ENCODE measurements at regions not wholly inside any gene's neighbourhood (a gene's known extent, or its start where the extent isn't known, plus 50 kb on each side); places are given as distances from the start of the nearest gene placed in this dataset.

DNA sequence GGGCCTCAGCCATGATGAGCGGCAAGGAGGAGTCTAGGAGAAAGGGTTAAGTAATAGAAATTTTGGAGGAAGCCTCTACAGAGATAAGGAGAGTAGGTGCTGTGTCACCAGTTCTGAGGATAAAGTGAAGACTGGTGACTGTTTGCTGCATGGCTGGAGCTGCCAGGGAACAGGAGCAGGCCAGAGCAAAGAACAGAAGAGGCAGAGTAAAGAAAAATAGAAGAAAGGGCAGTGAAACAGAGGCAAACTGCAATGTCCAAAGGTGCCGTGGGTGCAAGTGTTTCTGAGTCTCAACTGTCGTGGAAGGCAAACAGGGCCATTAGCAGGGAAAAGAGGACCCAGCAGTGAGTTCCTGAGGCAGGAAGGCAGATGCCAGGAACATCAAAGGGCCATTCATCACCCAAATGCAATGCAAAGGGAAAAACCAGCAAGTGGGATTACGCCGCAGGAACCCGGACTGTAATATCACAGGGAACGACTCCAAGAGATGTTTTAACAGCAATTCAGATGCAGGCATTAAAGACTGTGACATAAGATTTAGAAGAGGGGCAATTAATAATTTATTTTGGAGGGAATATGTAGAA lies 318.3 kb downstream of the FOXO1 start (continued):
- TF ChIP-seq, protein P1, sequence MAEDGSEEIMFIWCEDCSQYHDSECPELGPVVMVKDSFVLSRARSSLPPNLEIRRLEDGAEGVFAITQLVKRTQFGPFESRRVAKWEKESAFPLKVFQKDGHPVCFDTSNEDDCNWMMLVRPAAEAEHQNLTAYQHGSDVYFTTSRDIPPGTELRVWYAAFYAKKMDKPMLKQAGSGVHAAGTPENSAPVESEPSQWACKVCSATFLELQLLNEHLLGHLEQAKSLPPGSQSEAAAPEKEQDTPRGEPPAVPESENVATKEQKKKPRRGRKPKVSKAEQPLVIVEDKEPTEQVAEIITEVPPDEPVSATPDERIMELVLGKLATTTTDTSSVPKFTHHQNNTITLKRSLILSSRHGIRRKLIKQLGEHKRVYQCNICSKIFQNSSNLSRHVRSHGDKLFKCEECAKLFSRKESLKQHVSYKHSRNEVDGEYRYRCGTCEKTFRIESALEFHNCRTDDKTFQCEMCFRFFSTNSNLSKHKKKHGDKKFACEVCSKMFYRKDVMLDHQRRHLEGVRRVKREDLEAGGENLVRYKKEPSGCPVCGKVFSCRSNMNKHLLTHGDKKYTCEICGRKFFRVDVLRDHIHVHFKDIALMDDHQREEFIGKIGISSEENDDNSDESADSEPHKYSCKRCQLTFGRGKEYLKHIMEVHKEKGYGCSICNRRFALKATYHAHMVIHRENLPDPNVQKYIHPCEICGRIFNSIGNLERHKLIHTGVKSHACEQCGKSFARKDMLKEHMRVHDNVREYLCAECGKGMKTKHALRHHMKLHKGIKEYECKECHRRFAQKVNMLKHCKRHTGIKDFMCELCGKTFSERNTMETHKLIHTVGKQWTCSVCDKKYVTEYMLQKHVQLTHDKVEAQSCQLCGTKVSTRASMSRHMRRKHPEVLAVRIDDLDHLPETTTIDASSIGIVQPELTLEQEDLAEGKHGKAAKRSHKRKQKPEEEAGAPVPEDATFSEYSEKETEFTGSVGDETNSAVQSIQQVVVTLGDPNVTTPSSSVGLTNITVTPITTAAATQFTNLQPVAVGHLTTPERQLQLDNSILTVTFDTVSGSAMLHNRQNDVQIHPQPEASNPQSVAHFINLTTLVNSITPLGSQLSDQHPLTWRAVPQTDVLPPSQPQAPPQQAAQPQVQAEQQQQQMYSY (CRISPR knock-in tag; IDR thresholded peaks at IDR 0.05) = no peak

DNA sequence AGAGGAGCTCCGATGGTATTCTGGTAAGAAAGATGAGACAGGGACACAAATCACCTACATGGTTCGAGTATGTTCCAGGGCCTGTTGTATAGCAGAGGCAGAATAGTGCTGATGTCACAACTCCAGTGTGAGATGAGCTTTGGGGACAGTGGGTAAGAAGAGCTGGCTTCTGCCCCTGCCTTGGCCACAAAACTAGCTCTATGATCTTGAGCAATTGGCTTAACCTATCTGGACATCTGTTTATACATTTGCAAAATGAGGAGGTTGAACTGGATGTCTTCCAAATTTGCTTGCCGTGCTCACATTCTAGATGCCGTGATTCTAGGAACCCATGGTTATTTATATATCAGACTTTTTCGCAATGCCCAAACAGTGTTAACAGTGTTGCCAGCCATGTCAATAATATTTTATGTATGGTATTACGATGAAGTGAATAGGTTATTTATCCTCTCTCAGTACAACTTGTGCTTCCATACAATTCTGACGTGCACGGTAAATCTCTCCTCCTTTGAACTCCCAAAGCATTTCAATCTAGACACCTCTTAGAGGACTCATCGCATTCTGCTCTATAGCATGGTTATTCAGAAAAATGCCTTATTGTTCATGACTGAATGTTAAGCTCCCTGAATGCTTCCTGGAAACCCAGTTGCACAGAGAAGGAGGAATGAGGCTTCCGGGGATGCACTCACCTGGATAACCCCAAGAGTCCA lies 316.0 kb downstream of the FOXO1 start:
- ATAC-seq (no peak), DNase-seq (ENCODE audit: low read depth, low spot score) (no peak), FAIRE-seq (no peak)
- Histone ChIP-seq H3K4me3 (no peak overlapping the region), H3K79me2 (ENCODE audit: control insufficient read depth, insufficient read depth, low read length) (no peaks in the 10 kb centered on the region), H3K9ac (ENCODE audit: control insufficient read depth, insufficient read depth, low read length) (no peak overlapping the region), H3K4me2 (ENCODE audit: control insufficient read depth, insufficient read depth) (no peak overlapping the region), H3K9me3 (replicated peaks; ENCODE audit: control insufficient read depth, insufficient read depth, low read length) (no peaks in the 10 kb centered on the region), H3K4me1 (ENCODE audit: control insufficient read depth, insufficient read depth, low read length) (no peaks in the 10 kb centered on the region), H4K20me1 (ENCODE audit: control insufficient read depth, insufficient read depth) (no peaks in the 10 kb centered on the region), H3K27me3 (replicated peaks in 1 of 2; ENCODE audit: control insufficient read depth in 2 of 2, insufficient read depth in 2 of 2, low read length in 1 of 2) (0 out of 4 replicates have a peak, but pooled peaks cover 0 to 3% of the 10 kb centered on the region in 2 experiments), H3K27ac (ENCODE audit: control insufficient read depth, insufficient read depth) (no peak overlapping the region), H2AFZ (ENCODE audit: control insufficient read depth, low read depth, low read length) (no peak overlapping the region), H3K36me3 (ENCODE audit: control insufficient read depth in 2 of 2, insufficient read depth in 2 of 2, low read length in 1 of 2) (no peaks in the 10 kb centered on the region)
- intact Hi-C loops (cut with micrococcal nuclease; ENCODE audit: unreplicated experiment) = no loop called here
- BruUV-seq (replicated peaks) = no TSS peak
- CTCF ChIA-PET = no interaction called here
- POLR2A ChIA-PET = no interaction called here
- TF ChIP-seq TARDBP (IDR thresholded peaks at IDR 0.05; ENCODE audit: borderline replicate concordance) = no peak
- TF ChIP-seq MYB (IDR thresholded peaks at IDR 0.05; ENCODE audit: borderline replicate concordance, low read depth, low read length) = no peak
- TF ChIP-seq HDGF (IDR thresholded peaks at IDR 0.05) = no peak
- no peak for TF ChIP-seq JUNB (IDR thresholded peaks at IDR 0.05)
- TF ChIP-seq KDM1A (IDR thresholded peaks at IDR 0.05; ENCODE audit: borderline replicate concordance) = no peak
- no peak for TF ChIP-seq JUND (IDR thresholded peaks at IDR 0.05; ENCODE audit: low read depth, low read length)
- TF ChIP-seq, protein P1 (CRISPR knock-in tag; IDR thresholded peaks at IDR 0.05) = no peak
- TF ChIP-seq HCFC1 (IDR thresholded peaks at IDR 0.05; ENCODE audit: low read length) = no peak
- no peak for TF ChIP-seq SUZ12 (IDR thresholded peaks at IDR 0.05; ENCODE audit: unreplicated experiment)
- no peak for TF ChIP-seq SMARCA5 (IDR thresholded peaks at IDR 0.05)
- TF ChIP-seq NR2C2 (IDR thresholded peaks at IDR 0.05; ENCODE audit: borderline replicate concordance, control insufficient read depth, insufficient read length, low read depth) = no peak
- no peak for TF ChIP-seq ZNF622 (IDR thresholded peaks at IDR 0.05)
- no peak for TF ChIP-seq CBFB (IDR thresholded peaks at IDR 0.05; ENCODE audit: low read depth)
- no peak for TF ChIP-seq NR2F1 (conservative IDR thresholded peaks at IDR 0.05)
- TF ChIP-seq RELA (IDR thresholded peaks at IDR 0.05; ENCODE audit: borderline replicate concordance, partially characterized antibody) = no peak
- RAD21 ChIA-PET (ENCODE audit: unreplicated experiment) = no interaction called here
- SMC1A ChIA-PET (ENCODE audit: uncharacterized antibody, unreplicated experiment) = no interaction called here
- WGBS (ENCODE audit: insufficient coverage, insufficient replicate concordance, low lambda C conversion rate, missing lambda C conversion rate) = 66% methylated on average over 10 of the region's 10 CpGs
- in situ Hi-C loops (cut with MboI) = no loop called here
